ENCODE measurements at regions not wholly inside any gene's neighbourhood (a gene's known extent, or its start where the extent isn't known, plus 50 kb on each side); places are given as distances from the start of the nearest gene placed in this dataset.

- no peak overlapping the region for H3K27ac Mint-ChIP-seq
- no peaks in the 10 kb centered on the region for H3K9me3 Mint-ChIP-seq
- H3K27me3 ChIP-seq (ENCODE audit: insufficient read depth), result no peaks in the 10 kb centered on the region
- no peaks in the 10 kb centered on the region for H3K4me1 Mint-ChIP-seq
- H3K4me3 Mint-ChIP-seq, result no peak overlapping the region
- no peak overlapping the region for H3K27ac ChIP-seq (ENCODE audit: low read depth)
- ATAC-seq (no peak), DNase-seq (ENCODE audit: low spot score) (no peak)
- H3K4me3 ChIP-seq, result no peak overlapping the region
- peaks cover 12% of the 10 kb centered on the region; the same call in 1 of the 2 replicates for H3K9me2 ChIP-seq (ENCODE audit: insufficient read depth)
- no peak for TF ChIP-seq STAT1 (IDR thresholded peaks at IDR 0.05; ENCODE audit: unreplicated experiment)
- no peak for TF ChIP-seq CTCF (conservative IDR thresholded peaks at IDR 0.05; ENCODE audit: low read depth in 2 of 2)
- TF ChIP-seq ZNF331 (CRISPR knock-in tag; IDR thresholded peaks at IDR 0.05; ENCODE audit: low read depth), result no peak
- no peak for TF ChIP-seq EZH2phosphoT487 (IDR thresholded peaks at IDR 0.05; ENCODE audit: unreplicated experiment)
- TF ChIP-seq POLR2AphosphoS5 (IDR thresholded peaks at IDR 0.05; ENCODE audit: low read depth), result no peak
- no peak for TF ChIP-seq NANOG (IDR thresholded peaks at IDR 0.05; ENCODE audit: borderline replicate concordance)
- no peak for TF ChIP-seq CREB1 (CRISPR knock-in tag; IDR thresholded peaks at IDR 0.05; ENCODE audit: low read depth)
- TF ChIP-seq ETS1 (IDR thresholded peaks at IDR 0.05), result no peak
- H3K27me3 Mint-ChIP-seq (ENCODE audit: insufficient read depth, low read depth, poor library complexity), result no peaks in the 10 kb centered on the region
- H3K36me3 ChIP-seq (ENCODE audit: insufficient read depth), result no peaks in the 10 kb centered on the region
- no peaks in the 10 kb centered on the region for H3K79me2 ChIP-seq (replicated peaks; ENCODE audit: insufficient read depth)
- no peak overlapping the region for H3K4me2 ChIP-seq
- H4K20me1 ChIP-seq (replicated peaks; ENCODE audit: insufficient read depth), result no peaks in the 10 kb centered on the region
- H3K4me1 ChIP-seq (ENCODE audit: insufficient read depth), result no peaks in the 10 kb centered on the region
- no peaks in the 10 kb centered on the region for H3K36me3 Mint-ChIP-seq (ENCODE audit: low read depth)
- H2AFZ ChIP-seq, result no peak overlapping the region
- no peaks in the 10 kb centered on the region for H3F3A ChIP-seq (replicated peaks; ENCODE audit: low read depth)
Measured at GRCh38 chr18:47342566-47342965, 91.1 kb upstream of the SKOR2 start.

- H3K79me2 ChIP-seq (replicated peaks; ENCODE audit: insufficient read depth), result no peaks in the 10 kb centered on the region
- no peak for DNase-seq (ENCODE audit: low spot score)
- no peaks in the 10 kb centered on the region for H3K27me3 ChIP-seq (ENCODE audit: insufficient read depth)
- H2AFZ ChIP-seq, result no peak overlapping the region
- Mint-ChIP-seq H3K9me3 (no peaks in the 10 kb centered on the region), H3K36me3 (ENCODE audit: low read depth) (no peaks in the 10 kb centered on the region), H3K27me3 (ENCODE audit: insufficient read depth, low read depth, poor library complexity) (no peaks in the 10 kb centered on the region), H3K4me3 (no peak overlapping the region), H3K27ac (no peak overlapping the region), H3K4me1 (no peaks in the 10 kb centered on the region)
- no peaks in the 10 kb centered on the region for H3K36me3 ChIP-seq (ENCODE audit: insufficient read depth)
- H4K20me1 ChIP-seq (replicated peaks; ENCODE audit: insufficient read depth), result no peaks in the 10 kb centered on the region
- H3K27ac ChIP-seq (ENCODE audit: low read depth), result no peak overlapping the region
- no peak overlapping the region for H3K4me2 ChIP-seq
- peaks cover 12% of the 10 kb centered on the region; the same call in 1 of the 2 replicates for H3K9me2 ChIP-seq (ENCODE audit: insufficient read depth)
- H3F3A ChIP-seq (replicated peaks; ENCODE audit: low read depth), result no peaks in the 10 kb centered on the region
- TF ChIP-seq POLR2AphosphoS5 (IDR thresholded peaks at IDR 0.05; ENCODE audit: low read depth) (no peak), REST (IDR thresholded peaks at IDR 0.05; ENCODE audit: unreplicated experiment) (no peak), NANOG (IDR thresholded peaks at IDR 0.05; ENCODE audit: borderline replicate concordance) (no peak), CREB1 (CRISPR knock-in tag; IDR thresholded peaks at IDR 0.05; ENCODE audit: low read depth) (no peak)
- H3K4me3 ChIP-seq, result no peak overlapping the region
- H3K4me1 ChIP-seq (ENCODE audit: insufficient read depth), result no peaks in the 10 kb centered on the region
- no peak for ATAC-seq
Measured at GRCh38 chr18:47341678-47342077, 90.2 kb upstream of the SKOR2 start.
